HG03039 (cell line): ENCODE measurements at regions not wholly inside any gene's neighbourhood (a gene's known extent, or its start where the extent isn't known, plus 50 kb on each side); places are given as distances from the start of the nearest gene placed in this dataset.
"Not testable (repeated sequence)": the region's sequence is repeated elsewhere in the genome, so short reads cannot be mapped to it uniquely, and the experiment has no call there.

ENCODE experiments used
- ATAC-seq: cut with Tn5 transposase; IDR thresholded peaks from one replicate; pipeline ENCODE4 v1.9.1; 2021; ENCODE audit warnings: mild to moderate bottlenecking, moderate library complexity; ENCODE audit not compliant: unreplicated experiment

DNA sequence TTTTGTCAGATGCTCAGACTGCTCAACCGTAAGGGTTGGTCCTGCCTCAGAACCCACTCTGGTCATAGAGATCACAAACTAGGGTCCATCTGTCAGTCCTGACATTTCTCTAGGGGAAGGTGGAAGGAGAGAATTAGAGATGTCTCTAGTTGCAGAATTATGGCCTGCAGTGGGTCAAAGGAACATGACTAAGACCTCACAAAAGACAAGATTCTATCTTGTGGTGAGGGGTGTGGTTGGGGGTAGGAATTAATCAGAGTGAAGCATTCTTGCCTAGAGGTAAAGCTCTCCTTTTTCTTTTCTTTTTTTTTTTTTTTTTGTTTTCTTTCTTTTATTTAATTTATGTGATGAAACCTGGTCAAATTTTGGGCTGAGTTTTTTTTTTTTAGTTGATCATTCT is 558.1 kb downstream of the CD109 start:
- ATAC-seq = not testable (repeated sequence)

DNA sequence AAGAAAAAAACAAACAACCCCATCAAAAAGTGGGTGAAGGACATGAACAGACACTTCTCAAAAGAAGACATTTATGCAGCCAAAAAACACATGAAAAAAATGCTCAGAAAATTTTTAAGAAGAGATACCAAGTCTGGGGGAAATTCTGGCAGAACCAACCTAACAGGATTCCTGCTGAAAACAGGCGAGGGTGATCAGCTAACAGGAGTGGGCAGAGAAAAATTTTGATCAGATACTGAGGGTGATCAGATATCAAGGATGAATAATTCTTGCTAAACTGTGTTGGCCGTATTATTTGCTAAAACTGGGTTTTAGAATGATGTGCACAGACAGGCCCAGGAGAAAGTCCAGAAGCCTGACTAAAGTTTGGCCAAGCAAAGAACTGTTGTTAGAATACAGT is 557.3 kb downstream of the CD109 start:
- no peak for ATAC-seq

DNA sequence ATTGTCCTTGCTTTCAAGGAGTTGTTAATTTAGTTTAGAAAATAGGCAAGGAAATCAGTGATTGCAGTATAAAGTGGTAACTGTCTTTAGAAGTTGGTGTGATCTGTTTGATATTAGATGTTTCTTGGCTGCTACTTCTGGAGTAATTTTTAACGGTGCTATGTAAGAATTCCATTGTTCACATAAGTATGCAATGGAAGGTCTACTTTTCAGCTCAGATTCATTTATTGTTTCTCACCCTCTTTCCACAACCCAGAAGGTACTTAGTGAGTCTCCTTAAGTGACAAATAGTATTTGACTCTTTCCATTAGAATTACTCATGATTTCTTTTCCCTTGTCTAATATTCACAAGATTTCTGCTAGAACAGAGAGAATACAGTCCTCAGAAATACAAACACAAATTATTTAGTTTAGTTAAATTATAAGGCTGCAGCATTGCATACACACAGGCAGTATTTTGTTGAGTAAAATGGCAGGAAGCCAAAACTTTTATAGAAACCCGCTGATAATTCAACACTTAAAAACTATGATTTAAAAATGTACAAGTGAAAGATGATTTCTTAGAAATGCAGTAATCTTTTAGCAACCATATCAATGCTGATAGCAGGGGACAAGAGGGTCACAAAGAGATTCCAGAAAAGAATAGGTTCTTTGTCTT is 554.3 kb downstream of the CD109 start:
- no peak for ATAC-seq

- no peak for ATAC-seq
Observed at GRCh38 chr6:74249658-74250057, 553.7 kb downstream of the CD109 start.

GRCh38 chr6:74248966-74249365 is 553.0 kb downstream of the CD109 start:
- ATAC-seq = no peak

- ATAC-seq = no peak
Observed at GRCh38 chr6:74222768-74223333, 526.8 kb downstream of the CD109 start.

GRCh38 chr6:74213995-74214394 is 518.0 kb downstream of the CD109 start:
- no peak for ATAC-seq

DNA sequence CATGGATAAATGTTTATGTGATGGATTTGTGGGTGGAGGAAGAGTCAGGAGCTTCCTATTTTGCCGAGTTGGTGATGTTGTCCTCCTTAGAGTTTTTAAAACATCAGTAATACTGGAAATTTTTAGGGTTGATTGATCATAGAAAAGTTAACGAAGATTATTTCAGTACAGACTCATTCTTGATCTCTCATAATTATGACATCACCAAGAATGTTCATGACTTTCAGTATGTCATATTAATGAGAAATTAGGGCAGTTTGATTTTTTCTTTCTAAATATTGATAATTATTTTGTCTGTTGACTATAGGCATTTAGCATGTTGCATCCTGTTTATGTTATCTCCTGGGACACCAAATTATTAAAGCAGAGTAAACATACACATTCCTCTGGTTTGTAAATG is 512.2 kb downstream of the CD109 start:
- ATAC-seq = no peak

GRCh38 chr6:74199215-74199915 is 503.4 kb downstream of the CD109 start:
- no peak for ATAC-seq

GRCh38 chr6:74197310-74197709 is 501.3 kb downstream of the CD109 start:
- ATAC-seq = no peak

DNA sequence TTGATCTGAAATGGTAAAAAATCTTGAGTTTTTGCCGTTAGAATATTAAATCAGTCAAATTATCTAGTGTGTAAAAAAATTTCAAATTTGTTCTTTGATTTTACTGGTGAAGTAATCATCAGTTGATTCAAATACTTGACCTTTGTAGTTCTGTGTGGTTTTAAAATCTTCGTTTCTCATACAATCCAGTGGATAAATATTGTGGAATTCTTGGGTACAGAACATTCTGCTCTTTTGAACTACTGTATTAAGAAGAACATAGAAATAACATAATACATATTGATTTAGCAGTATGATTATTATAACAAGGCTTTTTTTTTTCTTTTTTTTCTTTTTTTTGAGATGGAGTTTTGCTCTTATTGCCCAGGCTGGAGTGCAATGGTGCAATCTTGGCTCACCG is 491.8 kb downstream of the CD109 start:
- no peak for ATAC-seq

DNA sequence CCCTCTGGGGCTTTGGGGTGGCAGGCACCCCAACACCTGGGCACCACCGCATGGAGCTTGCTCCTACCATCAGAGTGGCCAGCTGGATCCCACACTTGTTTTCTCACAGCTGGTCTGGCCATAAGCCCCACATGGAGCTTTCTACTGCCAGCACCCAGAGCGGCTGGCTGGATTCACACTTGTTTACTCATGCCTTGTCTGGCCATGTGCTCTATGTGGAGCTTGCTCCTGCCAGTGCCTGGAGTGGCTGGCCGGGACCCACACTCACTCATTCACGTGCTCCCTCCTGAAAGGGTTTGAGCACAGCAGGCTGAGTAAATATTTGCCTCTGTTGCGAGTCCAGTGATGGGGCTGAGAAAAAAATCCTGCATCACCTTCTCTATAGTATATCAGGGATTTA is 487.0 kb downstream of the CD109 start:
- ATAC-seq = no peak

- no peak for ATAC-seq
Observed at GRCh38 chr6:74181471-74181870, 485.5 kb downstream of the CD109 start.

DNA sequence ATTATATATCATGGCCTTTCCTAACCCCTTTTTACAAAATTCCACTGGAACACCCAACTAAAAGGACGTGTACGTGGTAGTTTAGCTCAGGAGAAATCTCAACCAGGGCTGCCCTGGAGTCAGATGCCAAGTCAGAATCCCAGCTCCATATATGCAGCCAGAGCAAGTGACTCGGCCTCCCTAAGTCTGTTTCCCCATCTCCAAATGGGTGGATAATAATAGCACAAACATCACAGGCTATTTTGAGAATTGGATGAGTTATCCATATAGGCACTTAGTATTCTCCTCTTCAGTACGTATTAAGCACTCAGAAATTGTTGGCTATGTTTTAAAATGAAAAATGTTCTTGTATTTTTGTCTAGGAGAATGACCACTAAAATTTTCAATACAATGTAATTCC is 481.5 kb downstream of the CD109 start:
- no peak for ATAC-seq

DNA sequence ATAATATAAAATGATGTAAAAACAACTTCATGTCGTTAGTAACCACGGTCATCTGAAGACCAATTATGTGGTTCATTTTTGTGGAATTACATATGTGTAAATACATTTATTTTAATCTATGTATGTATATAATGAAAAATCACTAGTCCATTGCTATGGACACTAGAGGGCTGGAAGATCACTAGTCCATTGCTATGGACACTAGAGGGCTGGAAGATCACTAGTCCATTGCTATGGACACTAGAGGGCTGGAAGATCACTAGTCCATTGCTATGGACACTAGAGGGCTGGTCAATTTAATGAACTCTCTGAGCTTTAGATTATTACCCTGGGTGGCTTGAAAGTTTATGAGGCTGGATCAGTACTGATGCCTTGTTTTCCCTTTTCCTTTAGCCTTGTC is 474.5 kb downstream of the CD109 start:
- ATAC-seq = not testable (repeated sequence)

- no peak for ATAC-seq
Observed at GRCh38 chr6:74170118-74170517, 474.1 kb downstream of the CD109 start.

DNA sequence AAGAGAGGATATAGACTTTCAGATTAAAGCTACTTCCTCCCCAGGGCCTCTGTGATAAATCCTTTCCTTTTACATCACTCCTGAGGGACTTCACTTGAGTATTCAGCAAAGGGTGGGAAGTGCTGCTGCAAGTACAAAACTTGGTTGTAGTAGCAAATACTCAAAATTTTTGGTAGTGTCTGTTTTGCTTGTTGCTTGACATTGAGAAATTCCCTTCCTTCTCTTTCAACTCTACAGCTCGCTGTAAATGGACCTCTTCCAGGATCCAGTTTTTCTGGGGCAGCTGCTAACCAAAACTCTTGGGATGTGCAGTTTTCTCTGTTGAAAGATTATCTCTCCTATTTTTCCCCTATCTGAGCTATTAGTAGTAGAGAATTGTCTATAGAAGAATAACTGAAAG is 472.0 kb downstream of the CD109 start:
- no peak for ATAC-seq

- ATAC-seq = no peak
Observed at GRCh38 chr6:74167511-74167910, 471.5 kb downstream of the CD109 start.

- ATAC-seq = no peak
Observed at GRCh38 chr6:74166849-74167248, 470.8 kb downstream of the CD109 start.

- no peak for ATAC-seq
Observed at GRCh38 chr6:74161380-74161779, 465.4 kb downstream of the CD109 start.

- no peak for ATAC-seq
Observed at GRCh38 chr6:74152096-74152675, 456.2 kb downstream of the CD109 start.

DNA sequence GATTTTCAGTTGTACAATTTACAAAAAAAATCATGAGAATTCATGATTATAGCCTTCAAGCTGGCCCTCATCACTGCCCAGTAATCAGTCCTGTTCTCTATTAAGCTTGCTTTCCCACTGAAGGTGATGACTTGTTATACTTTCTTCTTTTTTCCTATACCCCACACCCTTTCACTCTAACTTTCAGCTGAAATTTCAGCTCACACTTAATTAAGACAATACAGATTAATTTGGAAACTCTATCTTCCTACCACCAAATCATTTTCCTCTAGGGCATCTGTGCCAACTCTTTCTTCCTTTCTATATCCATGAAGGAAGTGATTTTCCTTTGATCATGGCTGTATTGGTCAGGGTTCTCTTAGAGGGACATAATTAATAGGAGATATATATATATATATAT is 449.9 kb downstream of the CD109 start:
- no peak for ATAC-seq
